ENCODE measurements at regions not wholly inside any gene's neighbourhood (a gene's known extent, or its start where the extent isn't known, plus 50 kb on each side); places are given as distances from the start of the nearest gene placed in this dataset.

GRCh38 chr6:159324596-159324995, 155.4 kb downstream of the FNDC1 start:
- Histone ChIP-seq H3K27ac (no peak overlapping the region), H3K4me3 (no peak overlapping the region), H3K4me1 (no peaks in the 10 kb centered on the region), H3K36me3 (no peaks in the 10 kb centered on the region), H3K27me3 (replicated peaks in 1 of 7) (no peaks in the 10 kb centered on the region), H3K9me3 (no peaks in the 10 kb centered on the region)
- intact Hi-C loops (cut with DNase I; ENCODE audit: low total_unique reads): no loop called here
- TF ChIP-seq POLR2AphosphoS5 (IDR thresholded peaks at IDR 0.05) (no peak), POLR2A (IDR thresholded peaks at IDR 0.05) (no peak), CTCF (IDR thresholded peaks at IDR 0.05 in 8 of 11, conservative IDR thresholded peaks at IDR 0.05 in 3 of 11) (no peak)
- no peak for DNase-seq
- 85 to 99% (median 93%) methylated on average over 2 of the region's 2 CpGs for WGBS, 5 donors

Small RNA genes lying in the stretch of these regions (small RNA-seq; reads per million reads assigned to genes)
- gene AL078604.3: 0 reads per million in 4 donors

All from spleen (tissue), 11 donors.